Hepatic stellate cell (primary cell): ENCODE measurements at regions not wholly inside any gene's neighbourhood (a gene's known extent, or its start where the extent isn't known, plus 50 kb on each side); places are given as distances from the start of the nearest gene placed in this dataset.

Source experiments
- DNase-seq: peaks from one replicate; pipeline ENCODE4 v3.0.0; 2011; ENCODE audit warnings: low spot score

DNA sequence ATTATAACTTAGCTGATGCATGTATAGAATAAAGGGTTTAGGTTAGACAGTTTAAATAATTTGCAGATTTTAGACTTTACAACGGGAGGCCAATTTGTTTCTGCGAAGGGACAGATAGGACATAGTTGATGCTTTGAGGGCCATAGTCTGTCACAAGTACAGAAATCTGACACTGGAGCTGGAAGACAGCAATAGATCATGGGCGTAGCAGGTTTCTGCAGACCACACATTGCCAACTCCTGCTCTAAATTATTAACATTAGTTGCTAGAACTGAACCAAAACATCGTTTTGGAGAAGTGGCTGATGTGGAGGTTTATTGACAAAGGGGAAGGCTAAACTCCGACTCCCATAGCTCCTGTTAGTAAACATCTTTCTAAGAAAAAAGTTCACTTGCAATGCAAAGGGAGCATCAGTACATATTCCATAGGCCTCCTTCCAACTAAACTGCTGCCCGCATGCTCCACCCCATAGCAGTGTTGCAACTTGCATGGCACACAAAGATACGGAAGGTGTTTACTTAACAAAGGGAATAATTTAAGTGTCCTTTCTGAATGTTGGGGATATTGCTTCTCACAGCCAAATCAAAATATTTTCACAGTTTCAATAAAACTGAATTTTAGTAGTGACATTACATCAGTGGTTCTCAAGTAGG is 862.0 kb upstream of the CXADR start:
- no peak for DNase-seq

DNA sequence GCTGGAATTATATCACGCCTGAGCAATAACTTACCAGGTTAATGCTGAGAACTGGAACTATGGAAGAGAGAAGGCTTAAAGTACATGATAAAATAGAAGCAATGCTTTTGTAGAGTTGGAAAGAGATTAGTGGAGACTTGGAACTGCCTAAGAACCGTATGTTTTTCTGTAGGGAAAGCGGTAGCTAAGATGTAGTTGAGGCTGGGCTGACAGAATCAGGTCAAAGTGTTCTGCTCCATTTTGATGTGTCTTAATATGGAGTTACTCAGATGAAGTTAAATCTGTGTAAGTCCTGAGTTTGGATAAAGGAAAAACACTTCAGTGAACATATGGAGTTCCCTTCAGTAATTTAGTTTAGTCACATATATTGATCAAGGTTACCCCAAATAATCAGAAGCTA is 860.9 kb upstream of the CXADR start:
- no peak for DNase-seq

DNA sequence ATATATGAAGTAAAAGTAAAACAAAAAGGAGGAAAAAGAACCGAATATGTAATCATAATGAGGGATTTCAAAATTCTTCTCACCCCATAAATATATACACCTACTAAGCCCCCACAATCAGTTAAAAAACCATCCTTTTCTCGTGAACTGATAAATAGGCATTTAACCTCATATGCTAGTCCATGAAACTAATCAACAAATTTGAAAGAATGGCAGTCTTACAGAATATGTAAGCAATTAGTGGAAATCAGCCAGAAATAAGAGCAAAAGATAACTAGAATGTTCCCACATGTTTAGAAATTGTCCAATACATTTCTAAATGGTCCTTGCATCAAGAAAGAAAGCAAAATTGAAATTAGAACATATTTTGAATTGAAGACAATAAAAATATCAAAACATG is 849.4 kb upstream of the CXADR start:
- no peak for DNase-seq

DNA sequence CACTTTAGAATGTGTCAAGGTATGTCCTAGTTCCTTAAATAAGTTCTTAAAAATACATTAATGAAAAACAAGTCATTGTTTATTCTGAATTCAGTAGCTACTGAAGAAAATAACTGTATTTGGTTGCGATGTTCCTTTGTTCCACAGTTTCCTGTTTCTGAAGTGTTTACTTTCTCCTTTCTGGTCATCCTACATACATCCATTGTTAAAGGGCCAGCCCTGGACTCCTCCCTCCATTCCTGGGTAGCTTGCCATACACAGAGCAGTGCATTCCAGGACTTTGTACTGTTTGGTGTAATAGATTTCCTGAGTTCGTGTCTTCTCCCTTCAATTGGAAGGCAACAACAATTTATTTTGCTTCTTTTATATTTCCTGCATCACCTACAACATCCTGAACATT is 845.4 kb upstream of the CXADR start:
- no peak for DNase-seq

DNA sequence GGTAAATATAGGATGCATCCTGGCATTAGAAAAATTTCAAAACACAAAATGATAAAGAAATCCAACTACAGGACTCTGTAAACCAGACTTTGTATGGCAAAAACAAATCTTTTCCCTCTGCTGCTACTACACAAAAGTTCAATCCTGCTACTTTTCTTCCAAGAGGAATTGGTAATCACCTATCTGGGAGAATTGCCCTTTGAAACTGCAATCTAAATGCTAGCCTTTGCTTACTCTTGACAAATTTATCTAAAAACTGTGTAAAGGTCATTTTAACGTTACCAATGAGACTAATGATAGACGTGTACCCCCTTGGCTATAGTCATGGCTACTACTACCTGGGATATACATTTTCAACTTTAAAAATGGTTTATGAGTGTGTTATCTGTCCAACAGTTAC is 837.9 kb upstream of the CXADR start:
- no peak for DNase-seq

DNA sequence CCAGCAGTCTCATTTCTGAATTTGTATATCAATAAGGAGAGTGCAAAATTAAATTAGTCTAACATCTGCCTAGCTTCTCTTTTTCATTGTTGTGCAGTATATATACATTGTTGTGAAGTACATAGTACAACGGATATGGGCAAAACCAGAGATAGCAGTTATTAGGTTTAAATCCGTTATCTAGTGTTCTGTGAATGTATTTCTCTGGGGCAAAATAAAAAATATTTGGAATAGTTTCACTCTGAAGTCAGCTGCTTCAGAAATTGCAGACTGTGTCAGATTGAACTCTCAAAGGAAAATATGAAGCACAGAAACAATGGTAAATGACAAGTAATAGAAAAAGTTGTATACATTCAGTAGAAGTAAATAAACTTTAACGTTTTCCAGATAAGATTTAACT is 836.5 kb upstream of the CXADR start:
- no peak for DNase-seq

DNA sequence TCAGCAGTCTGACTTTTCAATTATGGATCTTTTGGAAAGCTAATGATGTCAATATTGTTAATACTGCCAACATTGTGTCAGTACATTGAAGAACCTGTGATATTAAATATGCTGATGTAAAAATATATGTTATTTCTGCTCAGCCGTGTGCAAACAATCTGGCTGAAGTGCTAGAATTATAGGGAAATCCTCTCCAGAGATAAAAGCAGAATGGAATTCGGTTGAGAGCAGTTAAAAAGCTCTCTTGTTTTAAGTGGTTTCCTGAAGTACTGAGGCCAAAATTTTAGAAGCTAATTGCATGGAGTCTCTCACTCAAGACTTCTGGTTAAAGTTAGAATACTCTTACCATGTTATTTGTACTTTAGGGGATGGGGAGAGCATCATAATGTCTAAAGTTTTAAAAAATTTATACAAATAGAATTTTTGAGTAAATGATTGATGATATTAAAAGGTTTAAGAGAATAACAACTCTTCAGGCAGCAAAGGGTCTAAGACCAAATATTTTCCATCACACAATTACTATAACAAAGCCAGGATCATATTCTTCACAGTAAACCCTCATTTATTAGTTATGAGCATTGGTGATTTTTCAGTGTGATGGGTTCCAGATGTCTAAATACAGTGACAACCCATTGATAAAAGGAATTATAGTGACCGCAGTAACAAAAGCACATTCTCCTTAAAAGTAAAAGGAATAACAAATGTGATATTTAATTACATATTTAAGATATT is 834.2 kb upstream of the CXADR start:
- no peak for DNase-seq

DNA sequence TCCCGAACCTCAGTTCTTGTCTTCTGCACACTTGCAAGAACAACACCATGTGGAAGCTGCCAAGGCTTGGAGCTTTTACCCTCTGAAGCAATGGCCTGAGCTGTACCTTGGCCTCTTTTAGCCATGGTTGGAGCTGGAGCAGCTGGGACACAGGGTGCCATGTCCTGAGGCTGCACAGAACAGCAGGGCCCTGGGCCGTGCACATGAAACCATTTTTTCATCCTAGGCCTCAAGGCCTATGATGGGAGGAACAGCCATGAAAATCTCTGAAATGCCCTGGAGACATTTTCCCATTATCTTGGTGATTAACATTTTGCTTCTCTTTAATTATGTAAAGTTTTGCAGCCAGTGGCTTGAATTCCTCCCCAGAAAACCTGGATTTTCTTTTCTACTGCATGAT is 817.8 kb upstream of the CXADR start:
- DNase-seq, result no peak

DNA sequence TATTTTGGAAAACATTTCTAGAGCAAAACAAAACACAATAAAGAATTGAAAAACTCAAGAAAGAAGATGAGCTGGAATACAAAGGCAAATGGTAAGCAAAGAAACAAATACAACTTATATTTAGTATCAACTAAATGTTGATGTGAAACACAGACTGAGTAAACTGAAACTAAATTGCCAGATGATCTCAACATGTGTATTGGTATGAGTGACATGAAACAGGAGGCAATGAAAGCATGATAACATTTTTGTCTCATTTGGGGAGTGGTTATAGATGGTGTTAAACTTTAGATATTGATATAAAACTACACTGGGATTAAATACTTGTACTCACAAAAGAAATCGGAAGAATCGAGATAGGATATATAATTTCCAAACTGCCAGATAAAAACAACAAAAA is 805.6 kb upstream of the CXADR start:
- DNase-seq, result no peak

DNA sequence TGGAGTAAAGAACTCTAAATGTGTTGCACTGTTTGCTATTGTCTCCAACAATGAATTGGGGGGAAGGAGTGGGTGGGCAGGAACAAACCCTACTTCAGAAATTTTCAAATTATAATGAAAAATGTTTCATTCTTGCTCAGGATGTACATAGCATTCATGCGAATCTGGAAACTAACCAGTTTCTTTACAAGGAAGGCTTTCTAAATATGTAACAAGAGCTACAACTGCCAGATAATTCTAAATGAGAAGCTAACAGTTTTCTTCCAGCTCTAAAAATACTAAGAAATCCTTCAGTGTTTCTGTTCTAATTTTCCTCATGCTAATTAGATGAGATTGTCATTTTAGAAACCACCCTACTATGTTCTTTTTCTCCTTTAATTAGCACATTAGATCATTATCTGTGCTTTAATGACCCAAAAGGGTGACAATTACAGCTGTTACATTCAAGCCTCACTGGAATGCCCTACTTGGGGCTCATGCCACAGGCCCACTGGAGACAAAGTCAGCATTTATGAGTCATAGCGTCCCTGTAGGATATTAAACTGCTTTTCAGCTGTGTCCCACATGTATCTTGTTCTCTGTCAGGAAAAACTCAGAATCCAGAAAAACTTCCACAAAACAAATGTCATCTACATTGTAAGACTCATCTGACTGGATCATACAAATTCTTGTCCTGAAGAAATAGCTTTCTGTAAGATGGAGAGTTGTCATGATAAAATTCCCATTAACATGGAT is 804.6 kb upstream of the CXADR start:
- no peak for DNase-seq

DNA sequence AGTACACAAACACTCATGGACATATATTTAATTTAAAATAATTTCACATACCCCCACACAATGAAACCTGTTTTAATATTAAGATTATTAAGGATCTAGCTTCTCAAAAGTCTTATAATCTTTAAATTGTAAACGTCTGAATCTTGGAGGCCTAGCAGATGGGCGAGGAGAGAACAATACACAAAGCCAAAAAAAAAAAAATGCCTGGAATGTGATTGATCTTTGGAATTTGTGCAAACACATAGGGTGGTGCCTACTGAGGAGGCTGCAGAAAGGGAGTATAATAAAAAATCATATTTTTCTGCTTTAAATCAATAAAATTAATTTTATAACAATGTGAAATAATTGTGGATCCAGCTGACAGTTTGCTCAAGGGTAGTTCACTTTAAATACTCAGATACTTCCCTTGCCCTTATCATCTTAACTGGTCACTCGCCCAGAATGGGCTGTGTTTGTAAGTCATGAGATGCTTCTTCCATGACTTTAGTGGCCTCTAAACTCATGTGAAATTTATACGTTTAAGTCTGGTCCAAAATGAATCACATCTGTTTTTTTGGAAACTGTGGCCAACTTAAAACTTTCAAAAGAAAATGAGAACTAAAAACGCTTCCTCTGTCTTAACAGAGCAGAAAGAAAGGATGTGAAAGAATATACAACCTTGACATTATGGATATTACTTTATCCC is 802.8 kb upstream of the CXADR start:
- no peak for DNase-seq

DNA sequence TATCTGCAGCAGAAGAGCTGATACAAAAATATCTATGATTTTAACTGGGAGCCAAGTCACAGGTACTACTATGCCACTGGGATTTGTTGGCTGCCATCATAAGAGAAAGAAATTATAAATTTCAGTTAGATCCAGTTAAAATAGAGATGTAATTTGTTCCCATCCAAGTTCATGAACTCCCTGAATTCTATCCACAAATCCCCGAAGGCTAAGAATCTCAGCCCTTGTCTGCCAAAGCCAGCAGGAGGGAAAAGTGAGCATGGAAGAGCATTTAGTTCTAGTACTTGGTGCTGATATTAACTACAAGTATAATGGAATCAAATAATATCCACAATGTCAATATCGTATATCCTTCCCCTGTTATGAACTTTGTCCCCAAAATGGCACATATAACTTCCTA is 801.1 kb upstream of the CXADR start:
- DNase-seq, result no peak

DNA sequence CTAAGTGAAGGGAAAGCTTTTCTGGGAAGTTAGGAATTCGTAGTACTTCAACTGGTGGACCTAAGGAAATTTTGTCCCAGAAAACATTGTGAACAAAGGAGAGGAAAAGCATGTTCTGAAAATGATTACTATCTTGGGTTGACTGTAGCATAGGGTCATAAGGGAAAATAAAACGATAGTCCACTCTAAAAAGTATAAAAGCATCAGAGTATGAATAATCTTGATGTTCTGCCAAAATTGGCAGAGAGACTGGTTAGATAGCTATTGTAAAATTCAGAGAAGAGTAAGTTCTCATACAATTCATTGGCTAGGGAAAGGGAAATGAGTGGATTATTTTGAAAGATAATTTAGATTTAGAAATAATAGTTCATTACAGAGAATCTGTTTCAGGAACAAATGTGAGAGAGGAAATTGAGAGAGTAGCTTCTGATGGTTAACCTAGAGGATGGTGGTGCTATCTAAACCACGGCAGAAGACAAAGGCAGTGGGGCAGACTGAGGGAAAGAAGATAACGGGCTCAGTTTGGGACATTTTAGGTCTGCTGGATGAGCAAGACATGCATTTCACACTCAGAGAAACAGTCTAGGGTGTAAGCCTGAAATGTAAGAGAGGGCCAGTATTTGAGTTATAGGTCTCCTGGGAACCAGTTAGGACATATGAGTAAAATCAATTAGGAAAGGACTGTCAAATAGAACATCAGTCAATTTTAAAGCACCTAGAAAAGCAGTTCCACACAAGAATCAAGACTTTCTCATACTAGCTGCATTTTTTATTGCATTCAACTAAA is 799.3 kb upstream of the CXADR start:
- no peak for DNase-seq

DNA sequence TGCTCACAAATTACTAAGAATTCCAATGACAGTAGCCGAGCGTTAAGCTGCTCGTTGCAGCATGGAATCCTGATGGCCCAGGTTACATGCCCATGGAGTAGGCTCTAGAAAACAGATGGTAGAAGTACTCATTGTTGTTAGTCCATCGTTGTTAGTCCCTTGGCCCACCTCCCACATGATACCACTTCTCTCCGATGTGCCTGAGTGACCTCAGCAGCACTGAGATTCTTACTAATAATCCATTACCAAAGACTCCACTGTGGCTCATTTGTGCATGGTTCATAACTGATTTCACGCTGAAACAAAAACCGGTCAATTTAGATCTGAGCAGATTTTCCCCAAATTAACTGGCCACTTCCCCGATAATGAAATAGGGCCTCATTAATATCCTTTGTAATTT is 772.3 kb upstream of the CXADR start:
- DNase-seq, result no peak

DNA sequence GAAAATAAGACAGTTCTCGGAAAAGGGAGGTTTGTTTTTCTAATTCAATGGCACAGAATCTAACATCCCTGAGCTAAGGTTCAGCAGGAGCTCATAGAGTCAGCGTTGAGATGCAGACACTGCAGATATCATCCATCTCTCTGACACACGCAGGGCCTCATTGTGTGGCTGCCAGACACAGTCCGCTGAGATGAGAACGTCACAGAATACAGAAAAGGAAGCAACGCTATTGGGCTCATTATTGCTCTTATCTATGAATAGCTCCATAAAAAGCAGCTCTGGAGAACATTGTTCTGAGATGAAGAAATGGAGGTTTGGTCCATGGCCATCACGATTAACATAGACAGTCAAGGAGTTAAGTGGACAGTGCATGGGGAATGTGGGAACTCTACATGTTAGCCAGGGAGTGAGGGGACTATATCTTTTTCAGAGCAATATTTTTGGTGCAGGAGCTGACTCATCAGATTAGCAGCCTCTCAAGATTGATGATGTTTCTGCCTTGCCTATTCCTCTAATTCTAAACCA is 771.6 kb upstream of the CXADR start:
- DNase-seq, result no peak

DNA sequence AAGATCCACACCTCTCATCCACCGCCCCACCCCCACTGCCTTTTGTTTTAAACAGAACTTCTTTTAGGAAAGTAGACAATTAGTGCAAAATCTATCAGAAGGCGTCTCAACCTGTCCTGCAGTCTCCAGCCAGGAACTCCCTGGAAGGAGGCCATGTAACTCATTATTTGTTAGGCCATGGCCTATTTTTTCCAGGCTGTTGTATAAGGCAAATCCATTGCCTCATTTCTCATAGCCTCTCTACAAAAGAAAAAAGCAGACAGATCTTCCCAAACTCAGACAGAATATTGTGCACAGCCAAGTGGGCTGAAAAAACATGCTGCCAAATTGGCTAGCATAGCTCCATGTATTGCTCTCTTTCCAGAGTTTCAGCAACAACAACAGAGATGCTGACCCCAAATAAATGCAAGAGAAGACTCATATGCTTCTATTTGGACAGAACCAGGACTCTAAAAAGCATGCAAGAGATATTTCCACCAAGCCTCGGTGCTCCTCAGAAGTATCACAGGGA is 770.7 kb upstream of the CXADR start:
- DNase-seq, result no peak

DNA sequence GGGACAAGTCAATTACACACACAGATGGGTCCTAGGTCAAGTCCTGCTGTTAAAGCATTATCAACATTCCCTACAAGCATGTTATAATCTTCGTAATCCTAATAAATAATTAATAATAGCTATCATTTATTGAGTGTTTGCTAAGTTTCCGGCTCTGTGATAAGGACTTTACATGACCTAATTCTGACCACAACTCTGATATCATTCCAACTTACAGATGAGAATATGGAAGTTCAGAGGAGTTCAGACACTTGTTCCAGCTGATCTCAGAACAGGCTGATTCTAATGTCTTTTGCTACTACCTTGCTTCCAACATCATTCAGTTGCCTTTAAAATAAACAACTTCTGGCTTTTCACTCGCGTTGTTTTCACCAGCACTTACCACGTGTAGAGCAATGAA is 770.1 kb upstream of the CXADR start:
- no peak for DNase-seq

DNA sequence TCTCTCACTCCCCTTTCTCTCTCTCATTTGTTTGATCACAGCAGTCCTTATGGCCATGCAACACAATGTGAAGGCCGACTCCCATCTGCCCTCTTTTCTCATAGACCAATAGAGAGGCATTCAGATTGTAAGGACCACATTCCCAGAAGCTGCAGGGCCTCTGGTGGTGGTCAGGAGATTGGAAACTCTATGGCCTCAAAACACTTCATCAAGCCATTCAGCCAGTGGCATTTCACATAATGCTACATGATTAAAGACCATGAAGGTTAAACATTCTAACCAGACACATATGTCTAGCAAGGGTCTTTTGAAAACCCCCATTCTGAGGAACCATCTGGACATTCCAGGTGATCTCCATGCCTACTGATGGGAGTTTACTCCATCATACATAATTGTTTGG is 769.5 kb upstream of the CXADR start:
- DNase-seq, result no peak

DNA sequence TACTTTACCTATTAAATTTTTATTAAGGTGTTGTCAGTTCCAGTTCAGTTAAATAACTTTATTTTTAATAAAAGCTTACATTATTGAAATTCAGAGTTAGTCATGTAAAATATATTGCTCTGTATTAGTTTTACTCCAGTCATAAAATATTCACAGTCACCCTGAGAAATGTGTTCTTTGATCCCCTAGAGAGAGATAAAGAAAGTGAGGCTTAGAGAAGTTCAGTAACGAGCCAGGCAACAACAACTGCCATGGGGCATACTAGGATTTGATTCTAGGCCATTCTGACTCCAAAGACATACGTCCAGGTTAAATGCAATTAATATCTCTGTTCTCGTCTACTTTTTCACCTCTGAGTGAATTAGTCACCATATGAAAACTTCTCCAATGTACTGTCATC is 761.9 kb upstream of the CXADR start:
- no peak for DNase-seq

DNA sequence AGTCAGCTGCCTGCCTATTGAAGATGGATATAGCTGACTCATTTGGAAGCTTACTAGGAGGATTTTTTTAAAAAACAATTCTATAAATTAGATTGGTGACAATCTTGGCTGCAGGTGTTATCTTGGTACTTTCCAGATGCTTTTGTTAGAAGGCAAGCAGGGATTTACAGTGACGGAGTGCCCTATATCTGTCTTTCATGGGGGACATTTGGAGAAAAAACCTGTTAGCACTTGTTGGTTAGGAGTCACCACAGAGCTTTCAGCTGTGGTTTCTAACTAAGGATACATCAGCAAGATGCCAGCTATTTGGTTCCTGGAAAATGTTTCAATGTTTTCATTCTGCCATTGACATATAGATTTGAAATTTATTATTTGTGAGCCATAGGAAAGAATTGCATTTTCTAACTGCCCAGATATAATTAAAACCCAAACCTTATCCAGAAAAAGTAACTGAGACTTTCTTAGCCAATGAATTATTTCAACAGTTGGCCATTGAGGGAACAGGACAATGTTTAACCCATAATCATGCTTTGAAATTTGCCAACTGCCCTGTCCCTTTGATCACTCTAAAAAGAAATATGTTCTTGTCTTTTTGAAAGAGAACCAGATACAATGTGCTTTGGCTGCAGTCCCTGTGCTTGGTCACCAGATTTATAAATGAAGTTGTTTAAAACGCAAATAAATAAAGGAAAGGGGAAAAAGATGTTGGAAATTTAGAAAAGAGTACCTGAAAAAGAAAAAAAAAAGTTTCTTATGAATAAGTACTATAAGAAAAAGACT is 761.0 kb upstream of the CXADR start:
- no peak for DNase-seq

DNA sequence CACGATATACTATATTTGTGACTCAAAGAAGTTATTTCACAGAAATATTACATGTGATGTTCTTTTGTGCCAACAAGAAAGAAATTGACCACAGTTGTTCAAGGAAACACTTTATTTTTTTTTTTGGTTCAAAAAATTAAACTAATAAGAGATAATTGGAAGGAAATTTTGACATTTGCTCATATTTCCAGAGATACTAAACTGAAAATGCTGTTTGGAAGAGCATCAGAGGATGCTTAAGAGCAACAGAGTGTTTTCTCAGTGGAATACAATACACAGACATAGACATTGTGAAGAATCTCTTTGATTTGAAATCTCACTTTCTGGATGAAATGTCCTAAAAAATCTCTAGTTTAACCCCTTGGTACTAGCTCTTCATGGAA is 760.4 kb upstream of the CXADR start:
- DNase-seq, result no peak
